Uterus (tissue), 2 donors: ENCODE measurements at regions not wholly inside any gene's neighbourhood (a gene's known extent, or its start where the extent isn't known, plus 50 kb on each side); places are given as distances from the start of the nearest gene placed in this dataset.

Experiments used
- POLR2A ChIP-seq, 2 donors: fragments of 450-650 bp; IDR thresholded peaks; one replicate each; pipeline ENCODE4 v1.6.1; 2016; ENCODE audit warnings: antibody characterized with exemption in 2 of 2, mild to moderate bottlenecking in 1 of 2, moderate library complexity in 1 of 2
- TF ChIP-seq, protein P1 (sequence below), 4 experiments: fragments of 200-600 bp in 2 of 4; fragments of 450-650 bp in 2 of 4; sonication (generic) in 2 of 4; IDR thresholded peaks; one replicate each; pipeline ENCODE4 v1.5.1; 2016 to 2019; ENCODE audit warnings: antibody characterized with exemption in 4 of 4, mild to moderate bottlenecking in 2 of 4, moderate library complexity in 1 of 4

DNA sequence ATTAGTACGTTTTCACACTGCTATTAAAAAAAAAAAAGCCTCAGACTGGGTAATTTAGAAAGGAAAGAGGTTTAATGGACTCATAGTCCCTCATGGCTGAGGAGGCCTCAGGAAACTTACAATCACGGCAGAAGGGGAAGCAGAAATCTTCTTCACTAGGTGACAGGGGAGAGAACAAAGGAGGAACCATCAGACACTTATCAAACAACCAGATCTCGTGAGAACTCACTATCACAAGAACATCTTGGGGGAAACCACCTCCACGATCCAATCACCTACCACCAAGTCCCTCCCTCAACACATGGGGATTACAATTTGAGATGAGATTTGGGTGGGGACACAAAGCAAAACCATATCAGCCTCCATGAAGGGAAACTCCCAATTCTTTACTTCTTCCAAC lies 85.2 kb upstream of the MAFB start:
- TF ChIP-seq, protein P1, sequence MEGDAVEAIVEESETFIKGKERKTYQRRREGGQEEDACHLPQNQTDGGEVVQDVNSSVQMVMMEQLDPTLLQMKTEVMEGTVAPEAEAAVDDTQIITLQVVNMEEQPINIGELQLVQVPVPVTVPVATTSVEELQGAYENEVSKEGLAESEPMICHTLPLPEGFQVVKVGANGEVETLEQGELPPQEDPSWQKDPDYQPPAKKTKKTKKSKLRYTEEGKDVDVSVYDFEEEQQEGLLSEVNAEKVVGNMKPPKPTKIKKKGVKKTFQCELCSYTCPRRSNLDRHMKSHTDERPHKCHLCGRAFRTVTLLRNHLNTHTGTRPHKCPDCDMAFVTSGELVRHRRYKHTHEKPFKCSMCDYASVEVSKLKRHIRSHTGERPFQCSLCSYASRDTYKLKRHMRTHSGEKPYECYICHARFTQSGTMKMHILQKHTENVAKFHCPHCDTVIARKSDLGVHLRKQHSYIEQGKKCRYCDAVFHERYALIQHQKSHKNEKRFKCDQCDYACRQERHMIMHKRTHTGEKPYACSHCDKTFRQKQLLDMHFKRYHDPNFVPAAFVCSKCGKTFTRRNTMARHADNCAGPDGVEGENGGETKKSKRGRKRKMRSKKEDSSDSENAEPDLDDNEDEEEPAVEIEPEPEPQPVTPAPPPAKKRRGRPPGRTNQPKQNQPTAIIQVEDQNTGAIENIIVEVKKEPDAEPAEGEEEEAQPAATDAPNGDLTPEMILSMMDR (IDR thresholded peaks at IDR 0.05): no peak
- TF ChIP-seq POLR2A (IDR thresholded peaks at IDR 0.05): no peak
